ENCODE measurements at regions not wholly inside any gene's neighbourhood (a gene's known extent, or its start where the extent isn't known, plus 50 kb on each side); places are given as distances from the start of the nearest gene placed in this dataset.

- H3K9ac ChIP-seq (ENCODE audit: insufficient read depth in 1 of 2, low read length in 2 of 2) = no peak overlapping the region
- no peak for TF ChIP-seq CTCF (IDR thresholded peaks at IDR 0.05; ENCODE audit: control extremely low read depth, extremely low read depth)
- no peak overlapping the region for H3K4me3 ChIP-seq
- H3K27ac ChIP-seq (ENCODE audit: low read depth in 1 of 2, low read length in 1 of 2) = no peak overlapping the region
- DNase-seq = no peak
- H3K36me3 ChIP-seq (ENCODE audit: control insufficient read depth in 4 of 4, insufficient read depth in 4 of 4, low read length in 4 of 4) = no peaks in the 10 kb centered on the region
- peaks cover 0 to 8% (median 3%) of the 10 kb centered on the region in 4 donors for H3K9me3 ChIP-seq (ENCODE audit: control insufficient read depth in 4 of 4, insufficient read depth in 3 of 4, low read length in 3 of 4)
- H3K27me3 ChIP-seq (ENCODE audit: control insufficient read depth in 3 of 3, insufficient read depth in 3 of 3, low read length in 2 of 3) = no peaks in the 10 kb centered on the region
- no peak for ATAC-seq (ENCODE audit: insufficient read depth, low FRiP score)
- 88 to 91% methylated on average over 7 of the region's 7 CpGs for WGBS, 2 donors
- no peaks in the 10 kb centered on the region for H3K4me1 ChIP-seq (ENCODE audit: control insufficient read depth in 5 of 5, insufficient read depth in 5 of 5, low read length in 5 of 5)
These were observed 76.9 kb upstream of the RPL34 start for GRCh38 chr4:108543359-108543968.

- 38 to 58% methylated on average over 2 of the region's 2 CpGs for WGBS, 2 donors
- H3K4me3 ChIP-seq = no peak overlapping the region
- TF ChIP-seq CTCF (IDR thresholded peaks at IDR 0.05; ENCODE audit: control extremely low read depth, extremely low read depth) = no peak
- no peak for ATAC-seq (ENCODE audit: insufficient read depth, low FRiP score)
- DNase-seq = no peak
- H3K9me3 ChIP-seq (ENCODE audit: control insufficient read depth in 4 of 4, insufficient read depth in 3 of 4, low read length in 3 of 4) = no peaks in the 10 kb centered on the region
- no peaks in the 10 kb centered on the region for H3K27me3 ChIP-seq (ENCODE audit: control insufficient read depth in 3 of 3, insufficient read depth in 3 of 3, low read length in 2 of 3)
- H3K36me3 ChIP-seq (ENCODE audit: control insufficient read depth in 4 of 4, insufficient read depth in 4 of 4, low read length in 4 of 4) = no peaks in the 10 kb centered on the region
- no peak overlapping the region for H3K27ac ChIP-seq (ENCODE audit: low read depth in 1 of 2, low read length in 1 of 2)
- no peak overlapping the region for H3K9ac ChIP-seq (ENCODE audit: insufficient read depth in 1 of 2, low read length in 2 of 2)
- H3K4me1 ChIP-seq (ENCODE audit: control insufficient read depth in 5 of 5, insufficient read depth in 5 of 5, low read length in 5 of 5) = no peaks in the 10 kb centered on the region
These were observed 79.8 kb upstream of the RPL34 start for GRCh38 chr4:108540536-108540935.

- no peak overlapping the region for H3K4me3 ChIP-seq
- ATAC-seq (ENCODE audit: insufficient read depth, low FRiP score) = no peak
- DNase-seq = no peak
- no peak overlapping the region for H3K9ac ChIP-seq (ENCODE audit: insufficient read depth in 1 of 2, low read length in 2 of 2)
- H3K9me3 ChIP-seq (ENCODE audit: control insufficient read depth in 4 of 4, insufficient read depth in 3 of 4, low read length in 3 of 4) = no peaks in the 10 kb centered on the region
- no peaks in the 10 kb centered on the region for H3K36me3 ChIP-seq (ENCODE audit: control insufficient read depth in 4 of 4, insufficient read depth in 4 of 4, low read length in 4 of 4)
- no peaks in the 10 kb centered on the region for H3K4me1 ChIP-seq (ENCODE audit: control insufficient read depth in 5 of 5, insufficient read depth in 5 of 5, low read length in 5 of 5)
- H3K27me3 ChIP-seq (ENCODE audit: control insufficient read depth in 3 of 3, insufficient read depth in 3 of 3, low read length in 2 of 3) = no peaks in the 10 kb centered on the region
- H3K27ac ChIP-seq (ENCODE audit: low read depth in 1 of 2, low read length in 1 of 2) = no peak overlapping the region
- WGBS, 2 donors = 84 to 93% methylated on average over 2 of the region's 2 CpGs
- TF ChIP-seq CTCF (IDR thresholded peaks at IDR 0.05; ENCODE audit: control extremely low read depth, extremely low read depth) = no peak
These were observed 83.8 kb upstream of the RPL34 start for GRCh38 chr4:108536577-108536976.

- Histone ChIP-seq H3K27ac (ENCODE audit: low read depth in 1 of 2, low read length in 1 of 2) (no peak overlapping the region), H3K9me3 (ENCODE audit: control insufficient read depth in 4 of 4, insufficient read depth in 3 of 4, low read length in 3 of 4) (no peaks in the 10 kb centered on the region), H3K36me3 (ENCODE audit: control insufficient read depth in 4 of 4, insufficient read depth in 4 of 4, low read length in 4 of 4) (no peaks in the 10 kb centered on the region), H3K27me3 (ENCODE audit: control insufficient read depth in 3 of 3, insufficient read depth in 3 of 3, low read length in 2 of 3) (no peaks in the 10 kb centered on the region), H3K4me1 (ENCODE audit: control insufficient read depth in 5 of 5, insufficient read depth in 5 of 5, low read length in 5 of 5) (no peaks in the 10 kb centered on the region), H3K4me3 (no peak overlapping the region), H3K9ac (ENCODE audit: insufficient read depth in 1 of 2, low read length in 2 of 2) (no peak overlapping the region)
- no peak for TF ChIP-seq CTCF (IDR thresholded peaks at IDR 0.05; ENCODE audit: control extremely low read depth, extremely low read depth)
- ATAC-seq (ENCODE audit: insufficient read depth, low FRiP score) = no peak
- DNase-seq = no peak
- 17 to 34% methylated on average over 3 of the region's 3 CpGs for WGBS, 2 donors
These were observed 84.6 kb upstream of the RPL34 start for GRCh38 chr4:108535757-108536156.
